HEK293 (cell line): ENCODE measurements at regions not wholly inside any gene's neighbourhood (a gene's known extent, or its start where the extent isn't known, plus 50 kb on each side); places are given as distances from the start of the nearest gene placed in this dataset.
A peak's percentile ranks its signal among the peaks of the same experiment; 100 is the strongest.

Experiments used
- CTCF ChIA-PET: fragments of 350-600 bp; formaldehyde crosslinking; extraction: SDS; loops from one replicate; lab custom pipeline; 2021; ENCODE audit warnings: antibody characterized with exemption; lab: Yijun Ruan, JAX
- POLR2A ChIA-PET: fragments of 300-600 bp; formaldehyde crosslinking; extraction: SDS; loops from one replicate; lab custom pipeline; 2020; ENCODE audit warnings: antibody characterized with exemption, inconsistent platforms; lab: Yijun Ruan, JAX
- H3K27ac ChIP-seq: fragments of 200-500 bp; sonication (Bioruptor generic); 2 replicates; pipeline ENCODE4 v1.5.1; 2014; ENCODE audit warnings: low read depth, low read length, control low read depth, inconsistent platforms; ENCODE audit errors: extremely low read depth
- H3K36me3 ChIP-seq, 2 experiments: fragments of 200-500 bp in 1 of 2; sonication (Bioruptor generic) in 1 of 2; 1 replicate in 1 of 2; 2 replicates in 1 of 2; pipeline ENCODE4 v1.5.1; 2014 to 2017; ENCODE audit warnings: inconsistent platforms in 2 of 2, low read length in 2 of 2; ENCODE audit not compliant: control insufficient read depth in 2 of 2, insufficient read depth in 1 of 2
- H3K4me1 ChIP-seq: fragments of 200-500 bp; sonication (Bioruptor generic); 2 replicates; pipeline ENCODE4 v1.5.1; 2014; ENCODE audit warnings: mild to moderate bottlenecking, low read length, inconsistent platforms; ENCODE audit not compliant: control insufficient read depth, insufficient read depth
- H3K4me3 ChIP-seq: 2 replicates; pipeline ENCODE4 v1.5.1; 2011; ENCODE audit warnings: low read depth, mild to moderate bottlenecking, control low read depth, low read length, moderate library complexity
- H3K9me3 ChIP-seq: fragments of 200-500 bp; sonication (Bioruptor generic); 2 replicates; pipeline ENCODE4 v1.5.1; 2014; ENCODE audit warnings: low read depth, low read length, inconsistent platforms; ENCODE audit not compliant: control insufficient read depth, insufficient read depth
- BCL11B ChIP-seq: fragments of 450-650 bp; formaldehyde crosslinking; IDR thresholded peaks from 2 replicates; pipeline ENCODE4 v1.5.1; 2016; ENCODE audit warnings: low read depth, missing biosample characterization, missing genetic modification characterization
- HOXA7 ChIP-seq: sonication (generic); formaldehyde crosslinking; IDR thresholded peaks from 2 replicates; pipeline ENCODE4 v1.8.1; 2022; ENCODE audit warnings: missing genetic modification reagents, borderline replicate concordance
- KLF9 ChIP-seq: fragments of 450-650 bp; formaldehyde crosslinking; IDR thresholded peaks from 2 replicates; pipeline ENCODE4 v1.5.1; 2016; ENCODE audit warnings: missing biosample characterization, missing genetic modification characterization, low read depth
- WT1 ChIP-seq: fragments of 450-650 bp; formaldehyde crosslinking; IDR thresholded peaks from 2 replicates; pipeline ENCODE4 v1.5.1; 2016; ENCODE audit warnings: missing biosample characterization, missing genetic modification characterization
- YY1 ChIP-seq: fragments of 450-650 bp; formaldehyde crosslinking; IDR thresholded peaks from 2 replicates; pipeline ENCODE4 v1.5.1; 2018; ENCODE audit warnings: missing biosample characterization, missing genetic modification characterization
- ZNF202 ChIP-seq: fragments of 450-650 bp; formaldehyde crosslinking; IDR thresholded peaks from 2 replicates; pipeline ENCODE4 v1.5.1; 2016; ENCODE audit warnings: missing biosample characterization, missing genetic modification characterization, borderline replicate concordance
- ZNF266 ChIP-seq: fragments of 450-650 bp; formaldehyde crosslinking; IDR thresholded peaks from 2 replicates; pipeline ENCODE4 v1.5.1; 2016; ENCODE audit warnings: missing biosample characterization, missing genetic modification characterization, low read depth
- ZNF341 ChIP-seq: fragments of 450-650 bp; formaldehyde crosslinking; IDR thresholded peaks from 2 replicates; pipeline ENCODE4; 2016; ENCODE audit warnings: low read depth, missing biosample characterization, missing genetic modification characterization
- ZNF423 ChIP-seq: fragments of 450-650 bp; formaldehyde crosslinking; IDR thresholded peaks from 2 replicates; pipeline ENCODE4 v1.5.1; 2016; ENCODE audit warnings: missing biosample characterization, missing genetic modification characterization
- ZNF48 ChIP-seq: fragments of 450-650 bp; formaldehyde crosslinking; IDR thresholded peaks from 2 replicates; pipeline ENCODE4 v1.5.1; 2016; ENCODE audit warnings: missing biosample characterization, missing genetic modification characterization
- ZNF654 ChIP-seq: fragments of 450-650 bp; formaldehyde crosslinking; IDR thresholded peaks from 2 replicates; pipeline ENCODE4 v1.5.1; 2016; ENCODE audit warnings: low read depth, missing biosample characterization, missing genetic modification characterization
- TF ChIP-seq, protein P1 (sequence below): fragments of 450-650 bp; formaldehyde crosslinking; IDR thresholded peaks from 2 replicates; pipeline ENCODE4 v1.5.1; 2016; ENCODE audit warnings: missing biosample characterization, missing genetic modification characterization, low read depth
- TF ChIP-seq, protein P2 (sequence below): fragments of 450-650 bp; formaldehyde crosslinking; IDR thresholded peaks from 2 replicates; pipeline ENCODE4 v1.5.1; 2016; ENCODE audit warnings: missing biosample characterization, missing genetic modification characterization
- TF ChIP-seq, protein P3 (sequence below): fragments of 450-650 bp; formaldehyde crosslinking; IDR thresholded peaks from 2 replicates; pipeline ENCODE4 v1.5.1; 2017; ENCODE audit warnings: missing biosample characterization, missing genetic modification characterization
- TF ChIP-seq, protein P4 (sequence below): fragments of 450-650 bp; formaldehyde crosslinking; IDR thresholded peaks from 2 replicates; pipeline ENCODE4 v1.5.1; 2016; ENCODE audit warnings: missing biosample characterization, missing genetic modification characterization
- TF ChIP-seq, protein P5 (sequence below): fragments of 450-650 bp; formaldehyde crosslinking; IDR thresholded peaks from 2 replicates; pipeline ENCODE4 v1.5.1; 2017; ENCODE audit warnings: missing biosample characterization, missing genetic modification characterization

DNA sequence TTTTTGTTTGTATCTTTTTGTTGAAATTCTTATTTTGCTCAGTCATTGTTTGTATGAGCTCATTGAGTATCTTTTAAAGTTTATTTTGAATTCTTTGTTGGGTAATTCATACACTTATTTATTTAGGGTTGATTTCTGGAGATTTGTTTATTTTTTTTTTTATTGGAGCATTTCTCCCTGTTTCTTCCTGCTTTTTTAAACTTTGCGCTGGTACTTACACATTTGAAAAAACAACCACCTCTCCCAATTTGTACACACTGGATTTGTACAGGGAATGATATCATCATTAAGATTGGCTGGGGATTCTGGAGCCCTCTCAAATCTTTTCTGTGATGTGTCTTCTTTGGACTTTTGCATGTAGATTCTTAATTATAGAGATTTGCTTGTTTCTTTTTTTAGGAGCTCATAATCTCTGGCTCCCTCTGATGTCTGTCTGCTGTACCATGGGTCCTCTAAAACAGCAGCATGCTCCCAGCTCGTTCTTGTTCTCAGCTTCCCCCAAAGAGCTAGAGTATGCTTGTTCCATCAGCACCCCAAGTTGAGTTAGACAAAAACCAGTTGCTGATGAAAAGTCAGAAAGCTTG is 310.7 kb downstream of the DUSP10 start:
- H3K27ac ChIP-seq, result no peak overlapping the region
- ChIA-PET POLR2A (no interaction called here), CTCF (interaction anchor here (0.7 to 8.2 kb wide), 10 partner anchors 32 to 1024 kb away, joined by 3 to 115 read pairs (median 3); no protein-coding TSS in a partner anchor)
- H3K36me3 ChIP-seq, result no peaks in the 10 kb centered on the region
- H3K4me3 ChIP-seq, result no peak overlapping the region
- TF ChIP-seq ZNF266 (tag by site-specific recombination) (no peak), WT1 (tag by site-specific recombination) (peak; percentile 30; the same call in 1 of the 2 replicates)
- H3K4me1 ChIP-seq, result no peaks in the 10 kb centered on the region
- no peaks in the 10 kb centered on the region for H3K9me3 ChIP-seq

DNA sequence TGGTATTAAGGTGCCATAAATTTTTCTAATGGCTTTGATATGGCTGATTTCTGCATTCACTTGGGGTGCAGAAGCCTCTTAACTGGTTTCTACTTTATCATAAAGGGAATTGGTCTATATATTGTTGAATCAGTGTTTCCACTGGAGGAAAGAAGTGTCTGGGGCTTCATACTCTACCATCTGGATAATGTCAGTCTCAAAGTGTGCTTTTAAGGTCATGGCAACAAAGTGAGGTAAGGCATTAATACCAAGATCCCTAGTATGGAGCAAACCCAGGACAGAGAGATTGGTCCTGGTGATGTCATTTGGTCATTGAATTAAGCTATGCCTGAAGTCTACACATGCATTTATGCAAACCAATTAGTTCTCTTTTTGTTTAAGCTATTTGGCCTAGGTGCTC is 309.9 kb downstream of the DUSP10 start:
- no peaks in the 10 kb centered on the region for H3K36me3 ChIP-seq
- no peaks in the 10 kb centered on the region for H3K9me3 ChIP-seq
- POLR2A ChIA-PET, result no interaction called here
- H3K4me3 ChIP-seq, result no peak overlapping the region
- CTCF ChIA-PET, result interaction anchor here (0.5 to 8.2 kb wide), 9 partner anchors 46 to 693 kb away, joined by 3 to 115 read pairs (median 3); no protein-coding TSS in a partner anchor
- no peak overlapping the region for H3K27ac ChIP-seq
- TF ChIP-seq ZNF423 (tag by site-specific recombination) (no peak), ZNF341 (tag by site-specific recombination) (no peak), YY1 (tag by site-specific recombination) (no peak)
- TF ChIP-seq, protein P1, sequence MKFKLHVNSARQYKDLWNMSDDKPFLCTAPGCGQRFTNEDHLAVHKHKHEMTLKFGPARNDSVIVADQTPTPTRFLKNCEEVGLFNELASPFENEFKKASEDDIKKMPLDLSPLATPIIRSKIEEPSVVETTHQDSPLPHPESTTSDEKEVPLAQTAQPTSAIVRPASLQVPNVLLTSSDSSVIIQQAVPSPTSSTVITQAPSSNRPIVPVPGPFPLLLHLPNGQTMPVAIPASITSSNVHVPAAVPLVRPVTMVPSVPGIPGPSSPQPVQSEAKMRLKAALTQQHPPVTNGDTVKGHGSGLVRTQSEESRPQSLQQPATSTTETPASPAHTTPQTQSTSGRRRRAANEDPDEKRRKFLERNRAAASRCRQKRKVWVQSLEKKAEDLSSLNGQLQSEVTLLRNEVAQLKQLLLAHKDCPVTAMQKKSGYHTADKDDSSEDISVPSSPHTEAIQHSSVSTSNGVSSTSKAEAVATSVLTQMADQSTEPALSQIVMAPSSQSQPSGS, result 0 out of 2 replicates have a peak, but pooled peaks have one; percentile 7
- TF ChIP-seq, protein P2, sequence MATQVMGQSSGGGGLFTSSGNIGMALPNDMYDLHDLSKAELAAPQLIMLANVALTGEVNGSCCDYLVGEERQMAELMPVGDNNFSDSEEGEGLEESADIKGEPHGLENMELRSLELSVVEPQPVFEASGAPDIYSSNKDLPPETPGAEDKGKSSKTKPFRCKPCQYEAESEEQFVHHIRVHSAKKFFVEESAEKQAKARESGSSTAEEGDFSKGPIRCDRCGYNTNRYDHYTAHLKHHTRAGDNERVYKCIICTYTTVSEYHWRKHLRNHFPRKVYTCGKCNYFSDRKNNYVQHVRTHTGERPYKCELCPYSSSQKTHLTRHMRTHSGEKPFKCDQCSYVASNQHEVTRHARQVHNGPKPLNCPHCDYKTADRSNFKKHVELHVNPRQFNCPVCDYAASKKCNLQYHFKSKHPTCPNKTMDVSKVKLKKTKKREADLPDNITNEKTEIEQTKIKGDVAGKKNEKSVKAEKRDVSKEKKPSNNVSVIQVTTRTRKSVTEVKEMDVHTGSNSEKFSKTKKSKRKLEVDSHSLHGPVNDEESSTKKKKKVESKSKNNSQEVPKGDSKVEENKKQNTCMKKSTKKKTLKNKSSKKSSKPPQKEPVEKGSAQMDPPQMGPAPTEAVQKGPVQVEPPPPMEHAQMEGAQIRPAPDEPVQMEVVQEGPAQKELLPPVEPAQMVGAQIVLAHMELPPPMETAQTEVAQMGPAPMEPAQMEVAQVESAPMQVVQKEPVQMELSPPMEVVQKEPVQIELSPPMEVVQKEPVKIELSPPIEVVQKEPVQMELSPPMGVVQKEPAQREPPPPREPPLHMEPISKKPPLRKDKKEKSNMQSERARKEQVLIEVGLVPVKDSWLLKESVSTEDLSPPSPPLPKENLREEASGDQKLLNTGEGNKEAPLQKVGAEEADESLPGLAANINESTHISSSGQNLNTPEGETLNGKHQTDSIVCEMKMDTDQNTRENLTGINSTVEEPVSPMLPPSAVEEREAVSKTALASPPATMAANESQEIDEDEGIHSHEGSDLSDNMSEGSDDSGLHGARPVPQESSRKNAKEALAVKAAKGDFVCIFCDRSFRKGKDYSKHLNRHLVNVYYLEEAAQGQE, result no peak
- TF ChIP-seq, protein P3, sequence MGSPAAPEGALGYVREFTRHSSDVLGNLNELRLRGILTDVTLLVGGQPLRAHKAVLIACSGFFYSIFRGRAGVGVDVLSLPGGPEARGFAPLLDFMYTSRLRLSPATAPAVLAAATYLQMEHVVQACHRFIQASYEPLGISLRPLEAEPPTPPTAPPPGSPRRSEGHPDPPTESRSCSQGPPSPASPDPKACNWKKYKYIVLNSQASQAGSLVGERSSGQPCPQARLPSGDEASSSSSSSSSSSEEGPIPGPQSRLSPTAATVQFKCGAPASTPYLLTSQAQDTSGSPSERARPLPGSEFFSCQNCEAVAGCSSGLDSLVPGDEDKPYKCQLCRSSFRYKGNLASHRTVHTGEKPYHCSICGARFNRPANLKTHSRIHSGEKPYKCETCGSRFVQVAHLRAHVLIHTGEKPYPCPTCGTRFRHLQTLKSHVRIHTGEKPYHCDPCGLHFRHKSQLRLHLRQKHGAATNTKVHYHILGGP, result no peak
- H3K4me1 ChIP-seq, result no peaks in the 10 kb centered on the region

DNA sequence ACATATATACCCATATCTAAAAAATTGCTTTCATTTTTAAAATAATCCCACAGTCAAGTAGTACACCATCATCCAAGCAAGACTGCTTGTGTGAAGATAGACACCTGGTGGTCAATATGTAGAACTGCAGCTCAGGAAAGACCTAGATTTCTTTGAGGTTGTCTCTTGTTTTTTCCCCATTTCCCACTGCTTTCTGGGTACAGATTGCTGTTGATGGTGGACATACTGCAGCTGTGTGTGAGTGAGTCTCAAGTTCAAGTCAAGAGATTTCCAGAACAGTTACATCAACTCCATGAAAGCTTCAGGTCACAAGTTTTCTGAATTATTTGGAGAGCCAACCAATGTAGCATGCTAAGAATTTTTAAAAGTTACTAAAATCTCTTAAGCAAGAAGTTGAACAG is 306.4 kb downstream of the DUSP10 start:
- H3K27ac ChIP-seq, result no peak overlapping the region
- CTCF ChIA-PET, result interaction anchor here (0.7 to 8.2 kb wide), 23 partner anchors 9 to 1020 kb away, joined by 3 to 115 read pairs (median 5); no protein-coding TSS in a partner anchor
- TF ChIP-seq ZNF48 (tag by site-specific recombination), result no peak
- no peak for TF ChIP-seq KLF9 (tag by site-specific recombination)
- no peak for TF ChIP-seq BCL11B (tag by site-specific recombination)
- TF ChIP-seq, protein P4, sequence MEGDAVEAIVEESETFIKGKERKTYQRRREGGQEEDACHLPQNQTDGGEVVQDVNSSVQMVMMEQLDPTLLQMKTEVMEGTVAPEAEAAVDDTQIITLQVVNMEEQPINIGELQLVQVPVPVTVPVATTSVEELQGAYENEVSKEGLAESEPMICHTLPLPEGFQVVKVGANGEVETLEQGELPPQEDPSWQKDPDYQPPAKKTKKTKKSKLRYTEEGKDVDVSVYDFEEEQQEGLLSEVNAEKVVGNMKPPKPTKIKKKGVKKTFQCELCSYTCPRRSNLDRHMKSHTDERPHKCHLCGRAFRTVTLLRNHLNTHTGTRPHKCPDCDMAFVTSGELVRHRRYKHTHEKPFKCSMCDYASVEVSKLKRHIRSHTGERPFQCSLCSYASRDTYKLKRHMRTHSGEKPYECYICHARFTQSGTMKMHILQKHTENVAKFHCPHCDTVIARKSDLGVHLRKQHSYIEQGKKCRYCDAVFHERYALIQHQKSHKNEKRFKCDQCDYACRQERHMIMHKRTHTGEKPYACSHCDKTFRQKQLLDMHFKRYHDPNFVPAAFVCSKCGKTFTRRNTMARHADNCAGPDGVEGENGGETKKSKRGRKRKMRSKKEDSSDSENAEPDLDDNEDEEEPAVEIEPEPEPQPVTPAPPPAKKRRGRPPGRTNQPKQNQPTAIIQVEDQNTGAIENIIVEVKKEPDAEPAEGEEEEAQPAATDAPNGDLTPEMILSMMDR, result peak; percentile 47; the same call in 1 of the 2 replicates
- no peak for TF ChIP-seq ZNF202
- TF ChIP-seq, protein P5, sequence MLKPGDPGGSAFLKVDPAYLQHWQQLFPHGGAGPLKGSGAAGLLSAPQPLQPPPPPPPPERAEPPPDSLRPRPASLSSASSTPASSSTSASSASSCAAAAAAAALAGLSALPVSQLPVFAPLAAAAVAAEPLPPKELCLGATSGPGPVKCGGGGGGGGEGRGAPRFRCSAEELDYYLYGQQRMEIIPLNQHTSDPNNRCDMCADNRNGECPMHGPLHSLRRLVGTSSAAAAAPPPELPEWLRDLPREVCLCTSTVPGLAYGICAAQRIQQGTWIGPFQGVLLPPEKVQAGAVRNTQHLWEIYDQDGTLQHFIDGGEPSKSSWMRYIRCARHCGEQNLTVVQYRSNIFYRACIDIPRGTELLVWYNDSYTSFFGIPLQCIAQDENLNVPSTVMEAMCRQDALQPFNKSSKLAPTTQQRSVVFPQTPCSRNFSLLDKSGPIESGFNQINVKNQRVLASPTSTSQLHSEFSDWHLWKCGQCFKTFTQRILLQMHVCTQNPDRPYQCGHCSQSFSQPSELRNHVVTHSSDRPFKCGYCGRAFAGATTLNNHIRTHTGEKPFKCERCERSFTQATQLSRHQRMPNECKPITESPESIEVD (tag by site-specific recombination), result no peak
- TF ChIP-seq ZNF654 (tag by site-specific recombination), result peak; percentile 65
- TF ChIP-seq HOXA7, result no peak
- H3K4me1 ChIP-seq, result no peaks in the 10 kb centered on the region
- H3K4me3 ChIP-seq, result no peak overlapping the region
- POLR2A ChIA-PET, result interaction anchor here (0.9 kb wide), 1 partner anchor 172 kb away, joined by 3 read pairs; no protein-coding TSS in a partner anchor
- no peaks in the 10 kb centered on the region for H3K36me3 ChIP-seq
- no peaks in the 10 kb centered on the region for H3K9me3 ChIP-seq
